ENCODE measurements at regions not wholly inside any gene's neighbourhood (a gene's known extent, or its start where the extent isn't known, plus 50 kb on each side); places are given as distances from the start of the nearest gene placed in this dataset.
A peak's percentile ranks its signal among the peaks of the same experiment; 100 is the strongest.

GRCh38 chr14:34111505-34111904 lies 160.6 kb upstream of the EGLN3 start:
- no peak overlapping the region for H3K27ac Mint-ChIP-seq
- H3K36me3 Mint-ChIP-seq (ENCODE audit: low read depth): no peaks in the 10 kb centered on the region
- H3K4me3 Mint-ChIP-seq: no peak overlapping the region
- peaks cover 8% of the 10 kb centered on the region for H3K27me3 Mint-ChIP-seq
- ATAC-seq (replicated peaks): no peak
- H3K9me3 Mint-ChIP-seq: peaks cover 6% of the 10 kb centered on the region
- H3K4me1 Mint-ChIP-seq: no peaks in the 10 kb centered on the region

GRCh38 chr14:34110531-34110930 lies 159.7 kb upstream of the EGLN3 start:
- H3K9me3 Mint-ChIP-seq: no peaks in the 10 kb centered on the region
- ATAC-seq (replicated peaks): peak; percentile 91
- H3K36me3 Mint-ChIP-seq (ENCODE audit: low read depth): no peaks in the 10 kb centered on the region
- peaks cover 4% of the 10 kb centered on the region for H3K27me3 Mint-ChIP-seq
- H3K4me3 Mint-ChIP-seq: peak overlapping the region; percentile 5
- H3K4me1 Mint-ChIP-seq: no peaks in the 10 kb centered on the region
- H3K27ac Mint-ChIP-seq: peak overlapping the region; percentile 5

- Mint-ChIP-seq H3K9me3 (no peaks in the 10 kb centered on the region), H3K36me3 (ENCODE audit: low read depth) (no peaks in the 10 kb centered on the region), H3K4me1 (no peaks in the 10 kb centered on the region), H3K4me3 (no peak overlapping the region), H3K27ac (no peak overlapping the region), H3K27me3 (no peaks in the 10 kb centered on the region)
- ATAC-seq (replicated peaks): no peak
Measured at GRCh38 chr14:34107441-34107840, 156.6 kb upstream of the EGLN3 start.

DNA sequence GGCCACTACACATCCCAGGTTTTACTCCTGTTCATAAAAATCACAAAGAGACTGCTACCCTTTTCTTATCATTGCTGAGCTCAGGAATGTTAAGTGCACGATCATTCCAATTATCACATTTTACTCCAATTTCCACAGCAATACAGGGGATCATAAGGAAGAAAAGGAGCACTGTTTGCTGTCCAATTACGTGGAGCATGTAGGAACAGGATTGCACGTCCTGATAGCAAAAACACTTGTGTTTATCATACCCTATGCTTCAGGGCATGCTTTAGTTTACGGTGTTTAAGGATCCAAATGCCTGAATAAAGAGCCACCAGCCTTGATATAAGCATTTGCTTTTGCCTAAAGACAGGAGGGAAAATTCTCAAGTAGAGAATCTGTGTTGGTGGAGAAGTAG lies 155.4 kb upstream of the EGLN3 start:
- Mint-ChIP-seq H3K27ac (no peak overlapping the region), H3K9me3 (no peaks in the 10 kb centered on the region), H3K36me3 (ENCODE audit: low read depth) (no peaks in the 10 kb centered on the region), H3K4me1 (no peaks in the 10 kb centered on the region), H3K4me3 (no peak overlapping the region), H3K27me3 (no peaks in the 10 kb centered on the region)
- ATAC-seq (replicated peaks): no peak

DNA sequence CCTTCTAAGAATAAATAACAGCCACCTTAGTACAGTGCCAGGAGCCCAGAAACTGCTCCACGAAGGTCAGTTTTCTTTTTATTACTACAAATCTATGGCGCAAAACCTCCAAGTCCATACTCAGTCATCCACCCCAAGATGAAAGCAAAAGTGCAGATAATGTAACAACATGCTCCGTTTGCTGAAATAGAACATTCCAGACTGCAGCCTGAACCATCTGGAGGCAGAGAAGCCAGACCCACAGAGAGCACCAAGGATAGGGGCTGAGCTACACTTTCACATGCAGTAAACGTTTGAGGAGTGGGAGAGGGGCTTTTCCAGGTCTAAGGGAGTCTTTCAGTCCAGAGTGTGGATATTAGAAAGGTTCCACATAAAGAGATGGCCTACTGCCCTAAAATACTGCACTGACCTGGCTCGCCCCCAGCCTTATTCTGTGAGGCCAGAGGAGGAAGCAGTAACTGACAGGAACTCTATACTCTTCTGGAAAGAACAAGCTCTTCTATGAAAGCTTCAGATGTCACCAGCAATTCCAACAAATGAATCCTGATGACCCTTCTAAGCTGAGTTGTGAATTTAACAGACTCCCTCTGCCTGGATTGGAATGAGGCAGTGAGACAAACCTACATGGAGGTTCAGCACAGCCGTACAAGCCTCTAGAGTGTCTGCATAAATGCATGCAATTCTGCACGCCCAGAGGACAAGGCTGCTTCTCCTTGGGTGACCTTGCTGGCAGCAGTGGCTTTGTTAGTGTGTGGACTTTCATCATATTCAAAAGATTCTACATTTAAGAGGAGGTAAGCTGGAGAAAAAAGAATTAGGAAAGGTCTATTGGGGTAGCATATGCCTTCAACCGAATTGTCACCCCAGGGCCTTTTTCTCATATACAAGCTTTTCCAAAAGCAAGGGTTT lies 153.9 kb upstream of the EGLN3 start:
- no peak overlapping the region for H3K27ac Mint-ChIP-seq
- no peak overlapping the region for H3K4me3 Mint-ChIP-seq
- ATAC-seq (replicated peaks): no peak
- no peaks in the 10 kb centered on the region for H3K36me3 Mint-ChIP-seq (ENCODE audit: low read depth)
- H3K27me3 Mint-ChIP-seq: no peaks in the 10 kb centered on the region
- no peaks in the 10 kb centered on the region for H3K9me3 Mint-ChIP-seq
- no peaks in the 10 kb centered on the region for H3K4me1 Mint-ChIP-seq

GRCh38 chr14:34103176-34103575 lies 152.3 kb upstream of the EGLN3 start:
- H3K9me3 Mint-ChIP-seq: no peaks in the 10 kb centered on the region
- no peak overlapping the region for H3K27ac Mint-ChIP-seq
- H3K4me1 Mint-ChIP-seq: peaks cover 4% of the 10 kb centered on the region
- H3K27me3 Mint-ChIP-seq: no peaks in the 10 kb centered on the region
- no peak overlapping the region for H3K4me3 Mint-ChIP-seq
- ATAC-seq (replicated peaks): no peak
- H3K36me3 Mint-ChIP-seq (ENCODE audit: low read depth): no peaks in the 10 kb centered on the region

- no peaks in the 10 kb centered on the region for H3K9me3 Mint-ChIP-seq
- no peak for ATAC-seq (replicated peaks)
- no peaks in the 10 kb centered on the region for H3K36me3 Mint-ChIP-seq (ENCODE audit: low read depth)
- H3K4me1 Mint-ChIP-seq: peaks cover 11% of the 10 kb centered on the region
- H3K4me3 Mint-ChIP-seq: no peak overlapping the region
- no peaks in the 10 kb centered on the region for H3K27me3 Mint-ChIP-seq
- no peak overlapping the region for H3K27ac Mint-ChIP-seq
Measured at GRCh38 chr14:34099635-34100034, 148.8 kb upstream of the EGLN3 start.

DNA sequence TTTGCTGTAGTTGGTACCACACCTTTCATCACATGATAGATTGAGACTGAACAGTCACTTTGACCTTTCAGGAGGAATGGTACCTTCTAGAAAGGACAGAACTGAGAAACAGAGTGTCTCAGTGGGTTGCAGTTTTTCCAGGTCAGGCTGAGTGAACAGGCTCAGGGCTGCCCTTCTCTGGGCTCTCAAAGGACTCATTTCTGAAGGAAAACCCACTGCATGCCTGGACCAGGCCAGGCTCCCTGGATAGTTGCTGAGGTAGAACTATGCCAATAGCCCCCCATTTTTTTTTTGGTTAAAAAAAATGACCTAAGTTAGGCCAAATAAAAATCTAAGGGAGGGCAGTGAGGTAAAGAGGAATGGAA lies 148.1 kb upstream of the EGLN3 start:
- Mint-ChIP-seq H3K27ac (peak overlapping the region; percentile 65), H3K4me1 (peaks cover 17% of the 10 kb centered on the region), H3K27me3 (no peaks in the 10 kb centered on the region), H3K4me3 (no peak overlapping the region), H3K9me3 (no peaks in the 10 kb centered on the region), H3K36me3 (ENCODE audit: low read depth) (no peaks in the 10 kb centered on the region)
- peak; percentile 29 for ATAC-seq (replicated peaks)

DNA sequence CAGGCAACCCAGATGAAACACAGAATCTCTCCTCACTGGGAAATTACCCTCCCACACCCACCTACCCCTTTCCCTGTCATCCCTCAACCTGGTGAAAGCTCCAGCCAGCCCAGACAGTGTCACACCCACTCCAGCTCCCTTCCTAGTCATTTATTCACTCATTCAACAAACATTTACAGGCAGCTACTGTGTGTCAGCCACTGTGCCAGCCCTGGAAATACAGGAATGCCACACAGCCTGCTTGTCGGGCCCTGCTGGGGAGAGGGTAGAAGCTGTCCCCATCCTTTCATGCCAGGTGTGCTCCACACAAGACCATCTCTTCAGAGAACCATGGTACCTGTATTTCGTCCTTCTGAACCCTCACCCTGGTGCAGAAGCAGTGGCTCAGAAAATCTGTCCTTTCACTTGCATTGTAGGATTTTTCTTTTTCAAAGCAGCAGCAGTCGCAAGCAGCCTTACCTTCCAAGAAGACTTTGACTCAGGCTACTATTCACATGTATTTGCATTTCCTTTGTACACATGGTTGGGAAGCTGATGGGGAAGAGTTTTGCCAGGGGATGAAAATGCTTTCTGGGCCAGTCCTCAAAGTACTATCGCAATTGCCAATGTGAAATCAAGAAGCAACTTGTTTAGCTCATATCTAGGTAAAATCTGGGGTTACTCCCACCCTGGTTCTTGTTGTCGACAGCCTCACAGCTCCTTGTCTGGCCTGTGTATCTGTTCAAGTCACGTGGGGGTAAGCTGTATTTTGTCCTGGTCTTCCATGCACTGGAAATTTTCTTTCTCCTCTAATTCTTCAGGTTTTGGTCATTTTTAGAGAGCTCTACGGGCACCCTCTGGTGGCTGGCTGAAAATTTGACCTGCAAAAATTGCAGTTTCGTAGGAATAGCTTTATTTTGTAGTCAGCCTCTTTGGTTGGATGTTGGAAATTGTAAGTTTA lies 147.4 kb upstream of the EGLN3 start:
- peak overlapping the region; percentile 65 for H3K27ac Mint-ChIP-seq

DNA sequence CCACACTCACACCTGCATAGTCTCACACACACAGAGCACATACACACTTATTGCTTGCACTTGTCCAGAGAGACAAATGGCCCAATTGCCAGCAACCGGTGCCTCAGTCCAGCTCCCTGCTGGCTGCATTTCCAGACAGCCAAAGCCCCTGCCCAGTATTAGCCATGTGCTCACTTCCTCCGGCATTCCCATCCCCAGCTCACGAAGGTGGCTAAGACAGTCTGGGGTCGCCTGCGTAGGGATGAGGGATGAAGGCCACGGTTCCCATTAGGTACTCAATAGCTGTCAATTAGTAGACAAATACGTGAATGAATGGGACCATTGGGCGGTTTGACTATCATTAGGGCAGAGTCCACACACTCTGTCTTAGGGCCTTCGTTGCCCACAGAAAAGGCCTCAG lies 146.8 kb upstream of the EGLN3 start:
- ATAC-seq (replicated peaks): no peak
- no peak overlapping the region for H3K4me3 Mint-ChIP-seq
- H3K4me1 Mint-ChIP-seq: peaks cover 25% of the 10 kb centered on the region

More for the DNA sequence above, 147.4 kb upstream of the EGLN3 start:
- H3K9me3 Mint-ChIP-seq: no peaks in the 10 kb centered on the region
- H3K4me3 Mint-ChIP-seq: peak overlapping the region; percentile 18
- no peaks in the 10 kb centered on the region for H3K36me3 Mint-ChIP-seq (ENCODE audit: low read depth)
- H3K4me1 Mint-ChIP-seq: peaks cover 24% of the 10 kb centered on the region
- ATAC-seq (replicated peaks): peak; percentile 72
- H3K27me3 Mint-ChIP-seq: no peaks in the 10 kb centered on the region

DNA sequence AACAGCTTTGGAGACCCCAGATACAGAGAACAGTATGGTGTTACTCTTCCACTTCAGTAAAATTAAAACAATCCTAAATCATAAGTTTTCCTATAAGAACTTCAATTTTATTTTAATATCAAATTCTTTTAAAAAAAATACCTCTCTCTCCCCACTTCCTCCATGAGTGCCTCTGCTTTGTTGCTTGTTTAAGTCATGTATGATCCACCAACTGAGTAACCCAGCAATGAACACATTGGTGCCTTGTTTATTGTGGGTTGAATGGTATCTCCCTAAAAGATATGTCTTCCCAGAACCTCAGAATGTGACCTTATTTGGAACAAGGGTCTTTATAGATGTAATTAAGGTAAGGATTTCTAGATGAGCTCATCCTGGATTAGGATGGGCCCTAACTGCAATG lies 143.5 kb upstream of the EGLN3 start:
- Mint-ChIP-seq H3K4me1 (peaks cover 30% of the 10 kb centered on the region), H3K27ac (peak overlapping the region; percentile 36), H3K27me3 (no peaks in the 10 kb centered on the region), H3K9me3 (no peaks in the 10 kb centered on the region), H3K4me3 (peak overlapping the region; percentile 9), H3K36me3 (ENCODE audit: low read depth) (no peaks in the 10 kb centered on the region)
- ATAC-seq (replicated peaks): peak; percentile 44

More for the DNA sequence above, 146.8 kb upstream of the EGLN3 start:
- Mint-ChIP-seq H3K36me3 (ENCODE audit: low read depth) (no peaks in the 10 kb centered on the region), H3K27ac (no peak overlapping the region), H3K27me3 (no peaks in the 10 kb centered on the region), H3K9me3 (no peaks in the 10 kb centered on the region)

DNA sequence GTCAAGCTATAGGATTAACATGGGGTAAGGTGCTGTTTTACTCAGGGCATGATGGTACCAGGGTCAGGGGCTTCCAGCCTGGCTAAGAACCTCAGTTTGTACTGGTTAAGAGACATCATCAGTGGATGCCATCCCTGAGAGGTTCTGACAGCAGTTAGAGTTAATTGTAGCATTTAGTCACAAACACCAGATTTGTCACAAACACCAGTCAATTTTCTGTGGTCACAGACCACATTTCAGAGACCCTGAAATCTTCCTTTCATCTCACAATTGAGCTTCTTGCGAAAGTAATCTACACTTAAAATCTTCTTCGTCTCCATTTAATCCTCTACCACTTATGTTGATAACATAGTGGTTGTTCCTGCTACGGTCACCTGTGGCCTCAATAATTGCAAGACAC lies 143.0 kb upstream of the EGLN3 start:
- ATAC-seq (replicated peaks): peak; percentile 63
- Mint-ChIP-seq H3K4me3 (peak overlapping the region; percentile 9), H3K36me3 (ENCODE audit: low read depth) (no peaks in the 10 kb centered on the region), H3K27ac (peak overlapping the region; percentile 36), H3K4me1 (peaks cover 30% of the 10 kb centered on the region), H3K9me3 (no peaks in the 10 kb centered on the region), H3K27me3 (no peaks in the 10 kb centered on the region)

GRCh38 chr14:34090451-34090850 lies 139.6 kb upstream of the EGLN3 start:
- no peak overlapping the region for H3K27ac Mint-ChIP-seq
- peak; percentile 62 for ATAC-seq (replicated peaks)
- H3K4me3 Mint-ChIP-seq: no peak overlapping the region
- H3K36me3 Mint-ChIP-seq (ENCODE audit: low read depth): no peaks in the 10 kb centered on the region
- H3K27me3 Mint-ChIP-seq: no peaks in the 10 kb centered on the region
- peaks cover 3% of the 10 kb centered on the region for H3K9me3 Mint-ChIP-seq
- H3K4me1 Mint-ChIP-seq: peaks cover 20% of the 10 kb centered on the region

DNA sequence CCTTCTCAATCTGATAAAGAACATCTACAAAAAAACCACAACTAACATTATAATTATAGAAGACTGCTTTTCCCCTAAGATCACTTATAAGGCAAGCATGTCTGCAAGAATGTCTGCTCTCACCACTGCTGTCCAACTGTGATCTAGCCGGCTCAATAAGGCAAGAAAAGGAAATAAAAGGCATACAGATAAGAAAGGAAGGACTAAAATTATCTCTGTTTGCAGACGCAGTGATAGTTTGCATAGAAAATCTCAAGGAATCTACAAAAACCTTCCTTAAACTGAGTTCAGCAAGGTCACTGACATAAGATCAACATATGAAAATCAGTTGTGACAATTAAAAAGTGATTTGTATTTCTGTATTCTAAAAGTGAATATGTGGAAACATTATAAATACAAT lies 138.0 kb upstream of the EGLN3 start:
- Mint-ChIP-seq H3K27ac (no peak overlapping the region), H3K4me1 (peaks cover 13% of the 10 kb centered on the region), H3K9me3 (peaks cover 3% of the 10 kb centered on the region), H3K36me3 (ENCODE audit: low read depth) (no peaks in the 10 kb centered on the region), H3K27me3 (no peaks in the 10 kb centered on the region), H3K4me3 (no peak overlapping the region)
- no peak for ATAC-seq (replicated peaks)

DNA sequence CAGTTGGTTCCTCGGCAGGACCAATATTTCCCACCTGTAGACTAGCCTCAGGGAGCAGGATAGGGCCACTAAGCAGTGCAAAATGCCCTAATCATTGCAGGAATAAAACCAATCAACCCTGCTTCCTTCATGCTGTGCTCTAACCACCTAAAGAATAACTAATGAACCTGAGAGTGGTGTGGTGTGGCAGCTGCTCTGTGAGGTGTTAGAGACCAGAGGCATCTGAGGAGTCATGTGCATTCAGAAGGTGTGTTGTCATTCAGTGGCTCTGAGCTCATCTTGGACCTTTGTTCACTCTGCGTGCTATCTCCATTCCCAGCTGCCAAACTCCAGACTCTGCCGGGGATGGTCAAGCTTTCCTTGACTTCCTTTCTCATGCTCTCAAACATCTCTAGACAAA lies 136.7 kb upstream of the EGLN3 start:
- H3K36me3 Mint-ChIP-seq (ENCODE audit: low read depth): no peaks in the 10 kb centered on the region
- H3K27ac Mint-ChIP-seq: no peak overlapping the region
- peaks cover 6% of the 10 kb centered on the region for H3K4me1 Mint-ChIP-seq
- ATAC-seq (replicated peaks): no peak
- H3K9me3 Mint-ChIP-seq: peaks cover 3% of the 10 kb centered on the region
- H3K27me3 Mint-ChIP-seq: no peaks in the 10 kb centered on the region
- no peak overlapping the region for H3K4me3 Mint-ChIP-seq
